ENCODE measurements at regions not wholly inside any gene's neighbourhood (a gene's known extent, or its start where the extent isn't known, plus 50 kb on each side); places are given as distances from the start of the nearest gene placed in this dataset.

DNA sequence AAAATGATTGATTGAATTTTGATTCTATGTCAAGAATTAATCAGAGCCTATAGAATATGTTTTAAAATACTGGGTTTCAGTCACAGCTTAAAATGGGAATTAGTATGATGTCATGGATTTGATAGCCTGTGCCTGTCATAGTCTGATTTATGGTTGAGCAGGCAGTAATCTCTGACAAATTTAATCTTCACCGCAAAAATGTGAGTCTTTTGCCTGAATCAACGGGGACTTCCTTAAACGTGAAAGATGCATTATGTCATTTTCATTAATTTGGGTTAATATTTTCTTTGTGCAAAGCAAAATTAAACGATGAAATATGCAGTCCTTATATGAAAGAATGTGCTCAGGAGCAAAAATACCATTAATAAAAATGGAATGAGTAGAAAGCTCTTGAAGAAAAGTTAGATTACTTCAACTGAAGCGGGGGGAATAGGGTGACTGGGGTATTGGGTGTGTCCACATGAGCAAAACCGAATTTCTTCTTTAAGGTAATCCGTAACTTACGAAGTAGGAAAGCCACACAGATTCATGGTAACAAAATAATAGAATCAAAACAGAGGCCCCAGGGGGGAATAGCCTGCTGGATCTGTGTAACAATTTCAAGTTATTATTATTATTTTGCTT is 339.6 kb upstream of the NOX3 start:
- no peaks in the 10 kb centered on the region for H3K36me3 ChIP-seq
- TF ChIP-seq EP300 (IDR thresholded peaks at IDR 0.05) = no peak
- TF ChIP-seq POLR2A (IDR thresholded peaks at IDR 0.05) = no peak
- TF ChIP-seq, protein P1, sequence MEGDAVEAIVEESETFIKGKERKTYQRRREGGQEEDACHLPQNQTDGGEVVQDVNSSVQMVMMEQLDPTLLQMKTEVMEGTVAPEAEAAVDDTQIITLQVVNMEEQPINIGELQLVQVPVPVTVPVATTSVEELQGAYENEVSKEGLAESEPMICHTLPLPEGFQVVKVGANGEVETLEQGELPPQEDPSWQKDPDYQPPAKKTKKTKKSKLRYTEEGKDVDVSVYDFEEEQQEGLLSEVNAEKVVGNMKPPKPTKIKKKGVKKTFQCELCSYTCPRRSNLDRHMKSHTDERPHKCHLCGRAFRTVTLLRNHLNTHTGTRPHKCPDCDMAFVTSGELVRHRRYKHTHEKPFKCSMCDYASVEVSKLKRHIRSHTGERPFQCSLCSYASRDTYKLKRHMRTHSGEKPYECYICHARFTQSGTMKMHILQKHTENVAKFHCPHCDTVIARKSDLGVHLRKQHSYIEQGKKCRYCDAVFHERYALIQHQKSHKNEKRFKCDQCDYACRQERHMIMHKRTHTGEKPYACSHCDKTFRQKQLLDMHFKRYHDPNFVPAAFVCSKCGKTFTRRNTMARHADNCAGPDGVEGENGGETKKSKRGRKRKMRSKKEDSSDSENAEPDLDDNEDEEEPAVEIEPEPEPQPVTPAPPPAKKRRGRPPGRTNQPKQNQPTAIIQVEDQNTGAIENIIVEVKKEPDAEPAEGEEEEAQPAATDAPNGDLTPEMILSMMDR (IDR thresholded peaks at IDR 0.05) = no peak
- WGBS, 5 donors = 86 to 90% (median 90%) methylated on average over 8 of the region's 8 CpGs
- DNase-seq = no peak
- no peak overlapping the region for H3K4me3 ChIP-seq
- H3K27me3 ChIP-seq = no peaks in the 10 kb centered on the region
- H3K9me3 ChIP-seq = no peaks in the 10 kb centered on the region
- intact Hi-C loops (cut with DNase I; ENCODE audit: low total_unique reads) = no loop called here
- H3K27ac ChIP-seq = no peak overlapping the region
- no peaks in the 10 kb centered on the region for H3K4me1 ChIP-seq

DNA sequence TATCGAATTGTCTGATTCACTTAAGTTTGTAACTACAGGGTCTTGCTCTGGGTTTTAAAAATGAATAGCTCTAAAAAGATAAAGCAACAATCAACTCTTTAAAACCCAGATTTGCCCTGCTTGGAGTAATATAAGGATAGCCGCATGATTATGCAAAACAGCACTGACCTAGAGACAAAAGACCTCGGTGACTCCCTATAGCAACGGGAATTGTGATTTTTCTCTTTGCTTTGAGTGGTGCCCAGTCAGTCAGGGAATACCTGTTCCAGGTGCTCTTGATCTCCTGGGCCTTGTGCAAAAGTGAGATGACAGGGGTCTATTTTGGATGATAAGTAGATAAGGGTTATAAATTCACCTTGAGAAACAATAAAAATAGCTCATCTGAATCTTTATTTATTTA is 336.3 kb upstream of the NOX3 start:
- no peak for DNase-seq
- 84 to 98% (median 89%) methylated on average over 4 of the region's 4 CpGs for WGBS, 5 donors
- H3K4me1 ChIP-seq = no peaks in the 10 kb centered on the region

DNA sequence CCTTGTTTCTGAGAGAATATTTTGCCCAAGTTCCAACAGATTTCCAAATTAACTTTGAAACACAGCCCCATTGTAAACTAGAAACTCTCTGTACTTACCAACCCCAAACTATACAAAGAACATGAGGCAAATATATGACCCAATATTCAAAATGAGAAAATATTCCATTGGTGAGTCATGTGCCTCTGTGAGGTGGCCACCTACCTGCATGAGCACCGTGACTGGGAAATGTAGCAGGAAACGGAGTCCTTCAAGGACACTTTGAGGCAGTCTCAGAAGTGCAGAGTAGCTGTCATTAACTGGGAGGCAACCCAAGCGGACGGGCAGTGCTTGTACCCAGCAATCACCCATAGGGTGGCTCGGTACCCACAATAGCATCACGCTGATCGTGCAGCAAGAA is 335.5 kb upstream of the NOX3 start:
- H3K27me3 ChIP-seq = no peaks in the 10 kb centered on the region
- H3K4me1 ChIP-seq = no peaks in the 10 kb centered on the region
- DNase-seq = no peak
- no peak overlapping the region for H3K27ac ChIP-seq
- intact Hi-C loops (cut with DNase I; ENCODE audit: low total_unique reads) = no loop called here
- 91 to 96% (median 92%) methylated on average over 7 of the region's 7 CpGs for WGBS, 5 donors
- H3K9me3 ChIP-seq = no peaks in the 10 kb centered on the region
- no peaks in the 10 kb centered on the region for H3K36me3 ChIP-seq
- H3K4me3 ChIP-seq = no peak overlapping the region
- TF ChIP-seq, protein P1 (IDR thresholded peaks at IDR 0.05) = no peak
- TF ChIP-seq EP300 (IDR thresholded peaks at IDR 0.05) = no peak
- TF ChIP-seq POLR2A (IDR thresholded peaks at IDR 0.05) = no peak
- TF ChIP-seq POLR2AphosphoS5 (IDR thresholded peaks at IDR 0.05) = no peak

More for the DNA sequence above, 336.3 kb upstream of the NOX3 start:
- TF ChIP-seq, protein P1 (IDR thresholded peaks at IDR 0.05) = no peak
- intact Hi-C loops (cut with DNase I; ENCODE audit: low total_unique reads) = no loop called here
- Histone ChIP-seq H3K9me3 (no peaks in the 10 kb centered on the region), H3K27ac (no peak overlapping the region), H3K4me3 (no peak overlapping the region), H3K36me3 (no peaks in the 10 kb centered on the region), H3K27me3 (no peaks in the 10 kb centered on the region)

- no peaks in the 10 kb centered on the region for H3K27me3 ChIP-seq
- no peak overlapping the region for H3K4me3 ChIP-seq
- WGBS, 5 donors = 93 to 98% (median 96%) methylated on average over 5 of the region's 5 CpGs
- no peak for DNase-seq
- H3K9me3 ChIP-seq = no peaks in the 10 kb centered on the region
- peaks cover 0 to 5% (median 0%) of the 10 kb centered on the region in 4 donors for H3K4me1 ChIP-seq
- intact Hi-C loops (cut with DNase I; ENCODE audit: low total_unique reads) = no loop called here
- no peaks in the 10 kb centered on the region for H3K36me3 ChIP-seq
- no peak overlapping the region for H3K27ac ChIP-seq
- TF ChIP-seq POLR2AphosphoS5 (IDR thresholded peaks at IDR 0.05) = no peak
- TF ChIP-seq EP300 (IDR thresholded peaks at IDR 0.05) = no peak
- TF ChIP-seq, protein P1 (IDR thresholded peaks at IDR 0.05) = no peak
- no peak for TF ChIP-seq POLR2A (IDR thresholded peaks at IDR 0.05)
These were observed 331.5 kb upstream of the NOX3 start for GRCh38 chr6:155787168-155787567.

Measured in stomach (tissue), 8 donors.